AG09309 (cell line): ENCODE measurements at regions not wholly inside any gene's neighbourhood (a gene's known extent, or its start where the extent isn't known, plus 50 kb on each side); places are given as distances from the start of the nearest gene placed in this dataset.
A peak's percentile ranks its signal among the peaks of the same experiment; 100 is the strongest.

Experiments used
- DNase-seq: peaks from one replicate; pipeline ENCODE4 v3.0.0-alpha.2; 2010; ENCODE audit warnings: low read depth
- H3K4me3 ChIP-seq: 2 replicates; pipeline ENCODE4 v1.5.1; 2011; ENCODE audit warnings: mild to moderate bottlenecking, low read depth, low read length, moderate library complexity; ENCODE audit not compliant: control insufficient read depth
- CTCF ChIP-seq: IDR thresholded peaks from 2 replicates; pipeline ENCODE4 v1.5.1; 2011; ENCODE audit warnings: mild to moderate bottlenecking, low read depth, low read length, inconsistent platforms; ENCODE audit not compliant: insufficient read depth, control insufficient read depth; ENCODE audit errors: missing control alignments

- H3K4me3 ChIP-seq = no peak overlapping the region
- no peak for DNase-seq
- no peak for TF ChIP-seq CTCF
These were observed 188.4 kb downstream of the MTCL1 start for GRCh38 chr18:8893628-8894231.

- DNase-seq = no peak
- TF ChIP-seq CTCF = no peak
- no peak overlapping the region for H3K4me3 ChIP-seq
These were observed 189.5 kb downstream of the MTCL1 start for GRCh38 chr18:8894823-8895222.

- H3K4me3 ChIP-seq = no peak overlapping the region
- no peak for DNase-seq
- TF ChIP-seq CTCF = no peak
These were observed 190.0 kb downstream of the MTCL1 start for GRCh38 chr18:8895341-8895740.

GRCh38 chr18:8895987-8896619, 190.7 kb downstream of the MTCL1 start:
- TF ChIP-seq CTCF = no peak
- H3K4me3 ChIP-seq = no peak overlapping the region
- peak; percentile 93 for DNase-seq

- H3K4me3 ChIP-seq = no peak overlapping the region
- DNase-seq = no peak
- TF ChIP-seq CTCF = no peak
These were observed 193.6 kb downstream of the MTCL1 start for GRCh38 chr18:8899000-8899399.

GRCh38 chr18:8900552-8900951, 195.2 kb downstream of the MTCL1 start:
- no peak for TF ChIP-seq CTCF
- H3K4me3 ChIP-seq = no peak overlapping the region
- DNase-seq = no peak

GRCh38 chr18:8901019-8901418, 195.7 kb downstream of the MTCL1 start:
- TF ChIP-seq CTCF = no peak
- no peak for DNase-seq
- H3K4me3 ChIP-seq = no peak overlapping the region
